H9 (cell line): ENCODE measurements at regions not wholly inside any gene's neighbourhood (a gene's known extent, or its start where the extent isn't known, plus 50 kb on each side); places are given as distances from the start of the nearest gene placed in this dataset.

Source experiments
- DNase-seq: peaks from one replicate; pipeline ENCODE4 v3.0.0-alpha.2; 2017
- H2AFZ ChIP-seq: one replicate; pipeline ENCODE4 v1.6.1; 2013; ENCODE audit warnings: mild to moderate bottlenecking, low read length, control low read depth, moderate library complexity
- H2AK5ac ChIP-seq: 2 replicates; pipeline ENCODE4 v1.6.1; 2013; ENCODE audit warnings: low read length, control low read depth, mixed read lengths; ENCODE audit not compliant: insufficient read length
- H2BK120ac ChIP-seq: one replicate; pipeline ENCODE4 v1.6.1; 2013; ENCODE audit warnings: low read depth, mild to moderate bottlenecking, low read length, control low read depth, inconsistent platforms; ENCODE audit not compliant: poor library complexity, severe bottlenecking
- H2BK12ac ChIP-seq: 2 replicates; pipeline ENCODE4 v1.6.1; 2013; ENCODE audit warnings: low read length, control low read depth, mixed read lengths, low read depth; ENCODE audit not compliant: insufficient read length
- H2BK15ac ChIP-seq: 2 replicates; pipeline ENCODE4 v1.6.1; 2013; ENCODE audit warnings: low read depth, low read length, control low read depth
- H2BK20ac ChIP-seq: one replicate; pipeline ENCODE4 v1.6.1; 2013; ENCODE audit warnings: low read depth, mild to moderate bottlenecking, low read length, control low read depth, inconsistent platforms; ENCODE audit not compliant: poor library complexity, severe bottlenecking
- H2BK5ac ChIP-seq: 2 replicates; pipeline ENCODE4 v1.6.1; 2013; ENCODE audit warnings: low read length, control low read depth, mixed read lengths; ENCODE audit not compliant: insufficient read length
- H3K14ac ChIP-seq: 2 replicates; pipeline ENCODE4 v1.6.1; 2013; ENCODE audit warnings: low read length, control low read depth; ENCODE audit not compliant: insufficient read depth
- H3K18ac ChIP-seq: 2 replicates; pipeline ENCODE4 v1.6.1; 2013; ENCODE audit warnings: low read depth, mild to moderate bottlenecking, mixed read lengths, low read length, control low read depth; ENCODE audit not compliant: insufficient read length
- H3K23ac ChIP-seq: 2 replicates; pipeline ENCODE4 v1.6.1; 2013; ENCODE audit warnings: low read length, control low read depth, mixed read lengths, low read depth; ENCODE audit not compliant: insufficient read length
- H3K23me2 ChIP-seq: 2 replicates; pipeline ENCODE4 v1.6.1; 2013; ENCODE audit warnings: low read depth, mild to moderate bottlenecking, mixed read lengths, low read length, control low read depth; ENCODE audit not compliant: insufficient read length, poor library complexity, severe bottlenecking
- H3K27ac ChIP-seq: 2 replicates; pipeline ENCODE4 v1.5.1; 2013; ENCODE audit warnings: low read length, control low read depth, mixed read lengths, low read depth; ENCODE audit not compliant: insufficient read length
- H3K27me3 ChIP-seq: 2 replicates; pipeline ENCODE4 v1.6.1; 2013; ENCODE audit warnings: low read length, control low read depth, inconsistent platforms; ENCODE audit not compliant: insufficient read depth
- H3K4ac ChIP-seq: 2 replicates; pipeline ENCODE4 v1.6.1; 2013; ENCODE audit warnings: low read depth, mild to moderate bottlenecking, control low read depth, inconsistent platforms, low read length, moderate library complexity
- H3K4me1 ChIP-seq: 2 replicates; pipeline ENCODE4 v1.6.1; 2013; ENCODE audit warnings: low read length, control low read depth, inconsistent platforms; ENCODE audit not compliant: insufficient read depth
- H3K4me2 ChIP-seq: 2 replicates; pipeline ENCODE4 v1.6.1; 2013; ENCODE audit warnings: low read length, control low read depth, mixed read lengths; ENCODE audit not compliant: insufficient read length, insufficient read depth
- H3K56ac ChIP-seq: 2 replicates; pipeline ENCODE4 v1.6.1; 2013; ENCODE audit warnings: low read depth, mild to moderate bottlenecking, mixed read lengths, low read length, control low read depth; ENCODE audit not compliant: insufficient read length
- H3K79me1 ChIP-seq: 2 replicates; pipeline ENCODE4 v1.6.1; 2013; ENCODE audit warnings: low read depth, mild to moderate bottlenecking, moderate library complexity, low read length, control low read depth, inconsistent platforms; ENCODE audit not compliant: insufficient read depth, poor library complexity, severe bottlenecking
- H3K79me2 ChIP-seq: 2 replicates; pipeline ENCODE4 v1.6.1; 2013; ENCODE audit warnings: low read length, control low read depth, inconsistent platforms; ENCODE audit not compliant: insufficient read depth
- H3K9ac ChIP-seq: 2 replicates; pipeline ENCODE4 v1.6.1; 2013; ENCODE audit warnings: low read length, control low read depth, mixed read lengths; ENCODE audit not compliant: insufficient read length; ENCODE audit errors: extremely low read depth
- H3K9me3 ChIP-seq: one replicate; pipeline ENCODE4 v1.6.1; 2013; ENCODE audit warnings: low read depth, low read length, inconsistent platforms; ENCODE audit not compliant: control insufficient read depth
- H3T11ph ChIP-seq: one replicate; pipeline ENCODE4 v1.6.1; 2013; ENCODE audit warnings: mild to moderate bottlenecking, low read length, control low read depth, inconsistent platforms
- H4K20me1 ChIP-seq: one replicate; pipeline ENCODE4 v1.6.1; 2013; ENCODE audit not compliant: control insufficient read depth, insufficient read length, insufficient read depth
- H4K5ac ChIP-seq: 2 replicates; pipeline ENCODE4 v1.6.1; 2013; ENCODE audit warnings: low read depth, mild to moderate bottlenecking, mixed read lengths, low read length, control low read depth; ENCODE audit not compliant: insufficient read length
- H4K8ac ChIP-seq: replicated peaks from 2 replicates; pipeline ENCODE4 v1.6.1; 2013; ENCODE audit warnings: low read length, control low read depth, mixed read lengths, low read depth; ENCODE audit not compliant: insufficient read length
- H4K91ac ChIP-seq: 2 replicates; pipeline ENCODE4 v1.6.1; 2013; ENCODE audit warnings: low read depth, mild to moderate bottlenecking, moderate library complexity, mixed read lengths, low read length, control low read depth; ENCODE audit not compliant: insufficient read length
- H3K27ac Mint-ChIP-seq, 3 experiments: 2 replicates in 2 of 3; 3 replicates in 1 of 3; pipeline ENCODE4 v1.8.0; 2020 to 2021; ENCODE audit warnings: mixed read lengths in 3 of 3, mild to moderate bottlenecking in 1 of 3, moderate library complexity in 1 of 3
- H3K27me3 Mint-ChIP-seq: 2 replicates; pipeline ENCODE4 v1.8.0; 2021; ENCODE audit warnings: low read depth, mild to moderate bottlenecking, moderate library complexity, mixed read lengths
- H3K36me3 Mint-ChIP-seq, 3 experiments: 2 replicates in 2 of 3; 3 replicates in 1 of 3; pipeline ENCODE4 v1.8.0; 2020 to 2021; ENCODE audit warnings: low read depth in 3 of 3, mixed read lengths in 3 of 3; ENCODE audit not compliant: insufficient read depth in 1 of 3
- H3K4me1 Mint-ChIP-seq, 2 experiments: 2 replicates each; pipeline ENCODE4 v1.8.0; 2020; ENCODE audit warnings: mixed read lengths in 2 of 2
- H3K4me3 Mint-ChIP-seq, 2 experiments: 2 replicates in 1 of 2; 3 replicates in 1 of 2; pipeline ENCODE4 v1.8.0; 2020 to 2021; ENCODE audit warnings: mild to moderate bottlenecking in 2 of 2, mixed read lengths in 2 of 2, moderate library complexity in 1 of 2
- H3K9me3 Mint-ChIP-seq, 2 experiments: 2 replicates in 1 of 2; 3 replicates in 1 of 2; pipeline ENCODE4 v1.8.0; 2020; ENCODE audit warnings: mild to moderate bottlenecking in 2 of 2, mixed read lengths in 2 of 2, moderate library complexity in 1 of 2
- CTCF ChIP-seq: fragments of 200-600 bp; sonication (generic); conservative IDR thresholded peaks from 3 replicates; pipeline ENCODE4 v1.8.0; 2021; ENCODE audit warnings: antibody characterized with exemption, mild to moderate bottlenecking
- WGBS: extraction: QIAGEN DNeasy Blood & Tissue Kit; methylation state at CpG from one replicate; pipeline ENCODE4 v1.1.7; 2013; ENCODE audit warnings: missing lambda C conversion rate, low lambda C conversion rate, mixed read lengths; ENCODE audit not compliant: insufficient read length; ENCODE audit errors: extremely low coverage; 5-methylcytosine and 5-hydroxymethylcytosine counted together

GRCh38 chrX:140343226-140343868 lies 161.5 kb downstream of the SOX3 start:
- Histone ChIP-seq H3K4me2 (no peak overlapping the region), H2BK5ac (no peak overlapping the region), H4K20me1 (no peaks in the 10 kb centered on the region), H2BK12ac (no peak overlapping the region), H2AFZ (no peak overlapping the region), H2BK20ac (no peak overlapping the region), H3K56ac (no peak overlapping the region), H3K14ac (no peak overlapping the region), H4K91ac (no peak overlapping the region), H3K9me3 (no peaks in the 10 kb centered on the region), H3K79me1 (no peaks in the 10 kb centered on the region), H3K9ac (no peak overlapping the region), H3K79me2 (no peaks in the 10 kb centered on the region), H2BK15ac (no peak overlapping the region), H4K8ac (no peak overlapping the region), H4K5ac (no peak overlapping the region), H3K27ac (no peak overlapping the region), H3K23me2 (no peaks in the 10 kb centered on the region), H3K18ac (no peak overlapping the region), H2AK5ac (no peak overlapping the region), H3K4me1 (no peaks in the 10 kb centered on the region), H3K23ac (no peak overlapping the region), H2BK120ac (no peak overlapping the region), H3T11ph (no peak overlapping the region), H3K4ac (no peak overlapping the region), H3K27me3 (no peaks in the 10 kb centered on the region)
- no peak for DNase-seq
- H3K27ac Mint-ChIP-seq = peak overlapping the region in 1 of 3 experiments; percentile 37; a peak in 2 of 7 replicates
- H3K4me1 Mint-ChIP-seq = peaks cover 47 to 51% of the 10 kb centered on the region in 2 experiments
- H3K9me3 Mint-ChIP-seq = no peaks in the 10 kb centered on the region
- TF ChIP-seq CTCF = no peak
- H3K27me3 Mint-ChIP-seq = no peaks in the 10 kb centered on the region
- no peak overlapping the region for H3K4me3 Mint-ChIP-seq
- whole genome bisulfite sequencing = no CpG with 5 or more reads among the region's 5 CpGs
- no peaks in the 10 kb centered on the region; a peak in 1 of 7 replicates for H3K36me3 Mint-ChIP-seq
